Astrocyte (in vitro differentiated cells and primary cell): ENCODE measurements at regions not wholly inside any gene's neighbourhood (a gene's known extent, or its start where the extent isn't known, plus 50 kb on each side); places are given as distances from the start of the nearest gene placed in this dataset.

Experiments
- CTCF ChIP-seq: IDR thresholded peaks from 2 replicates; pipeline ENCODE4 v1.5.1; 2011; ENCODE audit warnings: low read depth, mild to moderate bottlenecking, inconsistent platforms, low read length, moderate library complexity; ENCODE audit not compliant: insufficient read depth
- EZH2 ChIP-seq: IDR thresholded peaks from 2 replicates; pipeline ENCODE4 v1.6.1; 2012; ENCODE audit warnings: mild to moderate bottlenecking, low read length, inconsistent platforms; ENCODE audit not compliant: insufficient read depth

- TF ChIP-seq CTCF = no peak
- TF ChIP-seq EZH2 = no peak
These were observed 51.0 kb upstream of the GAS7 start for GRCh38 chr17:10249271-10250010.
